ENCODE measurements at regions not wholly inside any gene's neighbourhood (a gene's known extent, or its start where the extent isn't known, plus 50 kb on each side); places are given as distances from the start of the nearest gene placed in this dataset.

- intact Hi-C loops (cut with micrococcal nuclease) = no loop called here
- Mint-ChIP-seq H3K9me3 (peaks cover 0 to 6% (median under 1%) of the 10 kb centered on the region in 8 donors), H3K27me3 (no peaks in the 10 kb centered on the region), H3K27ac (no peak overlapping the region), H3K36me3 (no peaks in the 10 kb centered on the region), H3K4me3 (no peak overlapping the region), H3K4me1 (no peaks in the 10 kb centered on the region)
- Histone ChIP-seq H3K36me3 (ENCODE audit: insufficient read depth, low read length) (no peaks in the 10 kb centered on the region), H3K27ac (ENCODE audit: low read depth, low read length) (no peak overlapping the region), H3K27me3 (ENCODE audit: insufficient read depth, low read length) (no peaks in the 10 kb centered on the region), H3K4me3 (ENCODE audit: low read length in 2 of 2) (no peak overlapping the region), H3K9me3 (ENCODE audit: control insufficient read depth in 1 of 2, low read length in 2 of 2) (no peaks in the 10 kb centered on the region), H3K4me1 (ENCODE audit: insufficient read depth, low read length) (no peaks in the 10 kb centered on the region)
- DNase-seq = no peak
- CTCF ChIA-PET (ENCODE audit: partially characterized antibody) = no interaction called here
- POLR2A ChIA-PET (ENCODE audit: partially characterized antibody) = no interaction called here
Measured at GRCh38 chr18:64294967-64295366, 146.1 kb upstream of the LINC00305 start.

GRCh38 chr18:64288432-64288831 is 139.5 kb upstream of the LINC00305 start:
- no peak overlapping the region for H3K27ac Mint-ChIP-seq
- H3K36me3 Mint-ChIP-seq = no peaks in the 10 kb centered on the region
- intact Hi-C loops (cut with micrococcal nuclease) = no loop called here
- no peak overlapping the region for H3K27ac ChIP-seq (ENCODE audit: low read depth, low read length)
- ChIA-PET CTCF (ENCODE audit: partially characterized antibody) (no interaction called here), POLR2A (ENCODE audit: partially characterized antibody) (no interaction called here)
- no peak for DNase-seq
- H3K4me3 Mint-ChIP-seq = no peak overlapping the region
- H3K4me1 Mint-ChIP-seq = no peaks in the 10 kb centered on the region
- no peaks in the 10 kb centered on the region for H3K9me3 ChIP-seq (ENCODE audit: control insufficient read depth in 1 of 2, low read length in 2 of 2)
- H3K4me1 ChIP-seq (ENCODE audit: insufficient read depth, low read length) = no peaks in the 10 kb centered on the region
- H3K27me3 ChIP-seq (ENCODE audit: insufficient read depth, low read length) = no peaks in the 10 kb centered on the region
- H3K9me3 Mint-ChIP-seq = peaks cover 0 to 6% (median 0%) of the 10 kb centered on the region in 8 donors
- H3K36me3 ChIP-seq (ENCODE audit: insufficient read depth, low read length) = no peaks in the 10 kb centered on the region
- H3K4me3 ChIP-seq (ENCODE audit: low read length in 2 of 2) = no peak overlapping the region
- no peaks in the 10 kb centered on the region for H3K27me3 Mint-ChIP-seq

- no peak for DNase-seq
- Histone ChIP-seq H3K4me1 (ENCODE audit: insufficient read depth, low read length) (no peaks in the 10 kb centered on the region), H3K27me3 (ENCODE audit: insufficient read depth, low read length) (no peaks in the 10 kb centered on the region), H3K27ac (ENCODE audit: low read depth, low read length) (no peak overlapping the region), H3K9me3 (ENCODE audit: control insufficient read depth in 1 of 2, low read length in 2 of 2) (no peaks in the 10 kb centered on the region), H3K4me3 (ENCODE audit: low read length in 2 of 2) (no peak overlapping the region), H3K36me3 (ENCODE audit: insufficient read depth, low read length) (no peaks in the 10 kb centered on the region)
- H3K9me3 Mint-ChIP-seq = peaks cover 0 to 6% (median 0%) of the 10 kb centered on the region in 8 donors
- no peak overlapping the region for H3K4me3 Mint-ChIP-seq
- POLR2A ChIA-PET (ENCODE audit: partially characterized antibody) = no interaction called here
- H3K36me3 Mint-ChIP-seq = no peaks in the 10 kb centered on the region
- CTCF ChIA-PET (ENCODE audit: partially characterized antibody) = no interaction called here
- H3K4me1 Mint-ChIP-seq = no peaks in the 10 kb centered on the region
- intact Hi-C loops (cut with micrococcal nuclease) = no loop called here
- no peaks in the 10 kb centered on the region for H3K27me3 Mint-ChIP-seq
- H3K27ac Mint-ChIP-seq = no peak overlapping the region
Measured at GRCh38 chr18:64287926-64288325, 139.0 kb upstream of the LINC00305 start.

GRCh38 chr18:64283059-64283458 is 134.2 kb upstream of the LINC00305 start:
- no peak overlapping the region for H3K4me3 Mint-ChIP-seq
- Histone ChIP-seq H3K4me1 (ENCODE audit: insufficient read depth, low read length) (no peaks in the 10 kb centered on the region), H3K27me3 (ENCODE audit: insufficient read depth, low read length) (no peaks in the 10 kb centered on the region), H3K4me3 (ENCODE audit: low read length in 2 of 2) (no peak overlapping the region), H3K36me3 (ENCODE audit: insufficient read depth, low read length) (no peaks in the 10 kb centered on the region), H3K9me3 (ENCODE audit: control insufficient read depth in 1 of 2, low read length in 2 of 2) (no peaks in the 10 kb centered on the region), H3K27ac (ENCODE audit: low read depth, low read length) (no peak overlapping the region)
- DNase-seq = no peak
- ChIA-PET POLR2A (ENCODE audit: partially characterized antibody) (no interaction called here), CTCF (ENCODE audit: partially characterized antibody) (no interaction called here)
- peaks cover 0 to 10% (median 4%) of the 10 kb centered on the region in 8 donors for H3K9me3 Mint-ChIP-seq
- H3K36me3 Mint-ChIP-seq = no peaks in the 10 kb centered on the region
- H3K27me3 Mint-ChIP-seq = no peaks in the 10 kb centered on the region
- intact Hi-C loops (cut with micrococcal nuclease) = no loop called here
- no peak overlapping the region for H3K27ac Mint-ChIP-seq
- no peaks in the 10 kb centered on the region for H3K4me1 Mint-ChIP-seq

GRCh38 chr18:64278026-64278425 is 129.1 kb upstream of the LINC00305 start:
- no peak overlapping the region for H3K4me3 Mint-ChIP-seq
- POLR2A ChIA-PET (ENCODE audit: partially characterized antibody) = no interaction called here
- CTCF ChIA-PET (ENCODE audit: partially characterized antibody) = no interaction called here
- H3K36me3 Mint-ChIP-seq = no peaks in the 10 kb centered on the region
- H3K27ac Mint-ChIP-seq = no peak overlapping the region
- Histone ChIP-seq H3K4me3 (ENCODE audit: low read length in 2 of 2) (no peak overlapping the region), H3K9me3 (ENCODE audit: control insufficient read depth in 1 of 2, low read length in 2 of 2) (no peaks in the 10 kb centered on the region), H3K27me3 (ENCODE audit: insufficient read depth, low read length) (no peaks in the 10 kb centered on the region), H3K4me1 (ENCODE audit: insufficient read depth, low read length) (no peaks in the 10 kb centered on the region), H3K36me3 (ENCODE audit: insufficient read depth, low read length) (no peaks in the 10 kb centered on the region), H3K27ac (ENCODE audit: low read depth, low read length) (no peak overlapping the region)
- intact Hi-C loops (cut with micrococcal nuclease) = no loop called here
- H3K9me3 Mint-ChIP-seq = peaks cover 0 to 11% (median 4%) of the 10 kb centered on the region in 8 donors
- no peaks in the 10 kb centered on the region for H3K4me1 Mint-ChIP-seq
- H3K27me3 Mint-ChIP-seq = no peaks in the 10 kb centered on the region
- no peak for DNase-seq

- H3K4me1 Mint-ChIP-seq = no peaks in the 10 kb centered on the region
- no peaks in the 10 kb centered on the region for H3K9me3 ChIP-seq (ENCODE audit: control insufficient read depth in 1 of 2, low read length in 2 of 2)
- no peaks in the 10 kb centered on the region for H3K36me3 ChIP-seq (ENCODE audit: insufficient read depth, low read length)
- DNase-seq = no peak
- no peaks in the 10 kb centered on the region for H3K27me3 ChIP-seq (ENCODE audit: insufficient read depth, low read length)
- no peak overlapping the region for H3K27ac ChIP-seq (ENCODE audit: low read depth, low read length)
- POLR2A ChIA-PET (ENCODE audit: partially characterized antibody) = no interaction called here
- H3K27ac Mint-ChIP-seq = no peak overlapping the region
- no peak overlapping the region for H3K4me3 ChIP-seq (ENCODE audit: low read length in 2 of 2)
- CTCF ChIA-PET (ENCODE audit: partially characterized antibody) = no interaction called here
- intact Hi-C loops (cut with micrococcal nuclease) = no loop called here
- no peaks in the 10 kb centered on the region for H3K36me3 Mint-ChIP-seq
- no peaks in the 10 kb centered on the region for H3K27me3 Mint-ChIP-seq
- H3K4me1 ChIP-seq (ENCODE audit: insufficient read depth, low read length) = no peaks in the 10 kb centered on the region
- no peak overlapping the region for H3K4me3 Mint-ChIP-seq
- peaks cover 0 to 9% (median 2%) of the 10 kb centered on the region in 8 donors for H3K9me3 Mint-ChIP-seq
Measured at GRCh38 chr18:64276311-64277090, 127.6 kb upstream of the LINC00305 start.

GRCh38 chr18:64275593-64276300 is 126.9 kb upstream of the LINC00305 start:
- H3K4me1 Mint-ChIP-seq = no peaks in the 10 kb centered on the region
- POLR2A ChIA-PET (ENCODE audit: partially characterized antibody) = no interaction called here
- H3K4me1 ChIP-seq (ENCODE audit: insufficient read depth, low read length) = no peaks in the 10 kb centered on the region
- H3K36me3 ChIP-seq (ENCODE audit: insufficient read depth, low read length) = no peaks in the 10 kb centered on the region
- no peaks in the 10 kb centered on the region for H3K27me3 Mint-ChIP-seq
- peaks cover 0 to 7% (median 2%) of the 10 kb centered on the region in 8 donors for H3K9me3 Mint-ChIP-seq
- no peaks in the 10 kb centered on the region for H3K36me3 Mint-ChIP-seq
- intact Hi-C loops (cut with micrococcal nuclease) = no loop called here
- no peaks in the 10 kb centered on the region for H3K9me3 ChIP-seq (ENCODE audit: control insufficient read depth in 1 of 2, low read length in 2 of 2)
- no peak overlapping the region for H3K27ac ChIP-seq (ENCODE audit: low read depth, low read length)
- DNase-seq = no peak
- CTCF ChIA-PET (ENCODE audit: partially characterized antibody) = no interaction called here
- H3K27ac Mint-ChIP-seq = no peak overlapping the region
- H3K4me3 ChIP-seq (ENCODE audit: low read length in 2 of 2) = no peak overlapping the region
- no peak overlapping the region for H3K4me3 Mint-ChIP-seq
- H3K27me3 ChIP-seq (ENCODE audit: insufficient read depth, low read length) = no peaks in the 10 kb centered on the region
